ENCODE measurements at regions not wholly inside any gene's neighbourhood (a gene's known extent, or its start where the extent isn't known, plus 50 kb on each side); places are given as distances from the start of the nearest gene placed in this dataset.

DNA sequence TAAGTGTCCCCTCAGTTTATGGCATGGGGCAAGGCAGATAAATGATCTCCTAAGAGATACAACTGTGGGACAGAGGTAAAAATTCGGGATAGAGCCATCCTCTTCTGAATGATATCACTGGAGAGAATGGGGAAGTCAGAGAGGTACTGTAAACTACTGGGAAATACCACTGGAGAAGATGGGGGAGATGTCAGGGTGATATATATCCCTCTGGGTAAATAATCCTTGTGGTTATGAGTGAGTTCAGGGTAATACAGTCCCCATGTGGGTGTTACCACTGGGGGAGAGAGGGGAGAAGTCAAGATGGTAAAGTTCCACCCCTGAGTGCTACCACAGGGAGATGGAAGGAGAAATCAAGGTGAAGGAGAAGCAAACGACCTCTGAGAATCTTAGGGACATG lies 63.9 kb upstream of the ZNF81 start:
- TF ChIP-seq CTCF (IDR thresholded peaks at IDR 0.05; ENCODE audit: low read depth, low read length) (no peak), POLR2A (IDR thresholded peaks at IDR 0.05; ENCODE audit: extremely low read depth, insufficient read length) (no peak), MYC (IDR thresholded peaks at IDR 0.05; ENCODE audit: low read depth, low read length) (no peak), MAX (IDR thresholded peaks at IDR 0.05; ENCODE audit: low read depth, low read length) (no peak)

Measured in NB4 (cell line).